KMS-11 (cell line): ENCODE measurements at regions not wholly inside any gene's neighbourhood (a gene's known extent, or its start where the extent isn't known, plus 50 kb on each side); places are given as distances from the start of the nearest gene placed in this dataset.

Experiments used
- H2AFZ ChIP-seq: fragments of 200-600 bp; sonication (generic); 2 replicates; pipeline ENCODE4 v1.6.1; 2016; ENCODE audit warnings: antibody characterized with exemption, mixed run types, low read depth
- H3K27ac ChIP-seq: fragments of 200-600 bp; sonication (generic); 2 replicates; pipeline ENCODE4 v1.6.1; 2016; ENCODE audit warnings: mild to moderate bottlenecking, mixed run types
- H3K27me3 ChIP-seq: fragments of 200-600 bp; sonication (generic); 2 replicates; pipeline ENCODE4 v1.6.1; 2017; ENCODE audit warnings: mild to moderate bottlenecking, low read depth, mixed run types, moderate library complexity; ENCODE audit not compliant: insufficient read depth
- H3K36me3 ChIP-seq: fragments of 200-600 bp; sonication (generic); 2 replicates; pipeline ENCODE4 v1.6.1; 2017; ENCODE audit warnings: mild to moderate bottlenecking, mixed run types; ENCODE audit not compliant: insufficient read depth
- H3K4me1 ChIP-seq: fragments of 200-600 bp; sonication (generic); 2 replicates; pipeline ENCODE4 v1.6.1; 2016; ENCODE audit warnings: mild to moderate bottlenecking, low read depth, mixed run types; ENCODE audit not compliant: poor library complexity, severe bottlenecking
- H3K4me2 ChIP-seq: fragments of 200-600 bp; sonication (generic); 2 replicates; pipeline ENCODE4 v1.7.0; 2016; ENCODE audit warnings: mild to moderate bottlenecking, mixed run types
- H3K4me3 ChIP-seq: fragments of 200-600 bp; sonication (generic); IDR thresholded peaks from 2 replicates; pipeline ENCODE4 v1.6.1; 2017; ENCODE audit warnings: low read depth, low read length, mixed read lengths; ENCODE audit not compliant: insufficient read depth
- H3K79me2 ChIP-seq: fragments of 200-600 bp; sonication (generic); 2 replicates; pipeline ENCODE4 v1.6.1; 2016; ENCODE audit warnings: low read depth, mixed run types; ENCODE audit not compliant: insufficient read depth
- H3K9ac ChIP-seq: fragments of 200-600 bp; sonication (generic); 2 replicates; pipeline ENCODE4 v1.6.1; 2016; ENCODE audit warnings: mild to moderate bottlenecking, mixed run types
- H4K20me1 ChIP-seq: fragments of 200-600 bp; sonication (generic); 2 replicates; pipeline ENCODE4 v1.6.1; 2016; ENCODE audit warnings: mild to moderate bottlenecking, mixed run types; ENCODE audit not compliant: insufficient read depth
- CTCF ChIP-seq: fragments of 200-600 bp; sonication (generic); conservative IDR thresholded peaks from 2 replicates; pipeline ENCODE4 v1.6.1; 2017; ENCODE audit warnings: low read depth, mild to moderate bottlenecking, antibody characterized with exemption, low read length, moderate library complexity, mixed read lengths

- H3K36me3 ChIP-seq = no peaks in the 10 kb centered on the region
- no peak overlapping the region for H3K27ac ChIP-seq
- H3K27me3 ChIP-seq = no peaks in the 10 kb centered on the region
- H3K4me3 ChIP-seq = no peak overlapping the region
- H4K20me1 ChIP-seq = no peaks in the 10 kb centered on the region
- H2AFZ ChIP-seq = no peak overlapping the region
- TF ChIP-seq CTCF = no peak
- no peak overlapping the region for H3K4me2 ChIP-seq
- H3K4me1 ChIP-seq = no peaks in the 10 kb centered on the region
- no peaks in the 10 kb centered on the region for H3K79me2 ChIP-seq
- no peak overlapping the region for H3K9ac ChIP-seq
Observed at GRCh38 chr2:198702796-198703195, 754.9 kb downstream of the SATB2 start.

- Histone ChIP-seq H3K4me3 (no peak overlapping the region), H3K27me3 (no peaks in the 10 kb centered on the region), H3K4me1 (no peaks in the 10 kb centered on the region), H3K79me2 (no peaks in the 10 kb centered on the region), H2AFZ (no peak overlapping the region), H3K4me2 (no peak overlapping the region), H4K20me1 (no peaks in the 10 kb centered on the region), H3K9ac (no peak overlapping the region), H3K36me3 (no peaks in the 10 kb centered on the region), H3K27ac (no peak overlapping the region)
- TF ChIP-seq CTCF = no peak
Observed at GRCh38 chr2:198701481-198701880, 756.3 kb downstream of the SATB2 start.

GRCh38 chr2:198700319-198700718 is 757.4 kb downstream of the SATB2 start:
- Histone ChIP-seq H2AFZ (no peak overlapping the region), H3K4me2 (no peak overlapping the region), H3K4me3 (no peak overlapping the region), H3K36me3 (no peaks in the 10 kb centered on the region), H3K27ac (no peak overlapping the region), H3K4me1 (no peaks in the 10 kb centered on the region), H3K9ac (no peak overlapping the region), H3K79me2 (no peaks in the 10 kb centered on the region), H3K27me3 (no peaks in the 10 kb centered on the region), H4K20me1 (no peaks in the 10 kb centered on the region)
- TF ChIP-seq CTCF = no peak

GRCh38 chr2:198698230-198698629 is 759.5 kb downstream of the SATB2 start:
- Histone ChIP-seq H3K79me2 (no peaks in the 10 kb centered on the region), H3K9ac (no peak overlapping the region), H4K20me1 (no peaks in the 10 kb centered on the region), H3K27ac (no peak overlapping the region), H3K4me3 (no peak overlapping the region), H2AFZ (no peak overlapping the region), H3K4me2 (no peak overlapping the region), H3K27me3 (no peaks in the 10 kb centered on the region), H3K4me1 (no peaks in the 10 kb centered on the region), H3K36me3 (no peaks in the 10 kb centered on the region)
- no peak for TF ChIP-seq CTCF

GRCh38 chr2:198697794-198698193 is 759.9 kb downstream of the SATB2 start:
- no peak overlapping the region for H2AFZ ChIP-seq
- H3K4me2 ChIP-seq = no peak overlapping the region
- H3K27me3 ChIP-seq = no peaks in the 10 kb centered on the region
- H3K9ac ChIP-seq = no peak overlapping the region
- TF ChIP-seq CTCF = no peak
- H3K27ac ChIP-seq = no peak overlapping the region
- H3K4me1 ChIP-seq = no peaks in the 10 kb centered on the region
- no peaks in the 10 kb centered on the region for H3K36me3 ChIP-seq
- no peaks in the 10 kb centered on the region for H4K20me1 ChIP-seq
- H3K79me2 ChIP-seq = no peaks in the 10 kb centered on the region
- H3K4me3 ChIP-seq = no peak overlapping the region
